Tibial nerve (tissue), 4 donors: ENCODE measurements at regions not wholly inside any gene's neighbourhood (a gene's known extent, or its start where the extent isn't known, plus 50 kb on each side); places are given as distances from the start of the nearest gene placed in this dataset.

Experiments used
- CTCF ChIP-seq, 5 experiments: fragments of 200-600 bp in 3 of 5; fragments of 450-650 bp in 2 of 5; sonication (generic) in 3 of 5; IDR thresholded peaks; one replicate each; pipeline ENCODE4 v1.5.1; 2016 to 2019; ENCODE audit warnings: antibody characterized with exemption in 5 of 5, mild to moderate bottlenecking in 3 of 5, moderate library complexity in 2 of 5
- EP300 ChIP-seq, 2 donors: sonication (generic); formaldehyde crosslinking; IDR thresholded peaks; one replicate each; pipeline ENCODE4 v1.6.1; 2017; ENCODE audit warnings: antibody characterized with exemption in 2 of 2, mild to moderate bottlenecking in 1 of 2
- POLR2A ChIP-seq, 2 donors: fragments of 450-650 bp; IDR thresholded peaks; one replicate each; pipeline ENCODE4 v1.6.1; 2017; ENCODE audit warnings: antibody characterized with exemption in 2 of 2, mild to moderate bottlenecking in 2 of 2, moderate library complexity in 2 of 2

DNA sequence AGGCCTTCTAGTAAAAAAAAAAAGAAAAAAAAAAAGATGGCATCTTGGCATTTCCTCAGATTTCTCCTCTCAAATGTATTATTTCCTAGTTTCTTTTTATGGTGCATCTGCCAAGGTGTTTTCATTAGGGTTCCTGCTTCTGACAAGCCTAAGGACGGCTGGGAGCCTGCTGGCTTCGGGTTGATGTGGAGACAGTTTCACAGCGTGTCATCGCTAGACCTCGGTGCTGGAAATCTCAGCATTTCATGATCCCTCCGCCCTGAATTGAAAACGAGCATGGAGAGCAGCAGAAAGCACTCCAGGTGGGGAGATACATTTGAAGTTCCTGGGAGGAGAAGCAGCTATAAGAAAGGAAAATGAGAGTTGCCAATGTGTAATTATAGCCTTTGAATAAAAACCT lies 283.9 kb upstream of the CNTN5 start:
- no peak for TF ChIP-seq CTCF (IDR thresholded peaks at IDR 0.05)
- no peak for TF ChIP-seq EP300 (IDR thresholded peaks at IDR 0.05)
- no peak for TF ChIP-seq POLR2A (IDR thresholded peaks at IDR 0.05)
